ENCODE measurements at regions not wholly inside any gene's neighbourhood (a gene's known extent, or its start where the extent isn't known, plus 50 kb on each side); places are given as distances from the start of the nearest gene placed in this dataset.
"Not testable (repeated sequence)": the region's sequence is repeated elsewhere in the genome, so short reads cannot be mapped to it uniquely, and the experiment has no call there.

- DNase-seq (ENCODE audit: extremely low read depth in 1 of 2, low read depth in 1 of 2) = not testable (repeated sequence)
These were observed 179.2 kb downstream of the SPDYE17 start for GRCh38 chr7:76852787-76853584.

DNA sequence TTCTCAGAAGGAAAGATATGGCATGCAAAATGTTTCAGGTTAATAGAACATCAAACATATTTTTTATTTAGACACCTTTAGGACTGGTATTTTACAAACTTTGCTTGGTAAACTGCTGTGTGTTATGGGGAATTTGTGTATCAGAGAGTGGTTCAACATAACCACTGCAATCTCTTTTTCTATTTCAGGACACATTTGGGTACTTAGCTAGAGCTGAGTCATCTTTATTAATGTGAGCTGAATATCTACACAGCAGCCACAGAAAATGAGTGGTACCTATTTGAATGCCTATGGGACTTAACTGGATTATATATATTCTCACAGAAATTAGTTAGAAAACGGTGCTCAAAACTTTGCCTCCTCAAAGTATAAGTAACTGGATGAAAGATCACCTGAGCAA lies 179.8 kb downstream of the SPDYE17 start:
- not testable (repeated sequence) for DNase-seq (ENCODE audit: extremely low read depth in 1 of 2, low read depth in 1 of 2)

DNA sequence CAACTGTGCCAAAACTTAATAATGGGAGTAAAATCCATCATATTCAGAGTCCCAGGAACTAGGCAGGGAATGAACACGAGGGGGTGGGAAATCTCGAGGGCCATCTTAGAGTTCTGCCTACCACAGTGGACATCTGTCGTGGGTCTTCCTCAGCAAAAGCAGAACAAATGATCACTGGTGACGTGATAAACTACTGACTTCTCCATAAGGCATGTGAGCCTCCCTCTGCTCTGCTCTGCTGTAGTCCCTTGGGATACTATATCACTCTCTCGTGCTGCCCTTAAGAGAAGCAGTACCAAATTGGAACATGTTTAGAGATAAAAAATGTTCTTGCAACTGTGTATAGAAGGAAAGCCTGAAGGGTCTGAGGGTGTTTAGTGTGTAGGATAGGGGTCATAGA lies 180.5 kb downstream of the SPDYE17 start:
- not testable (repeated sequence) for DNase-seq (ENCODE audit: extremely low read depth in 1 of 2, low read depth in 1 of 2)

DNA sequence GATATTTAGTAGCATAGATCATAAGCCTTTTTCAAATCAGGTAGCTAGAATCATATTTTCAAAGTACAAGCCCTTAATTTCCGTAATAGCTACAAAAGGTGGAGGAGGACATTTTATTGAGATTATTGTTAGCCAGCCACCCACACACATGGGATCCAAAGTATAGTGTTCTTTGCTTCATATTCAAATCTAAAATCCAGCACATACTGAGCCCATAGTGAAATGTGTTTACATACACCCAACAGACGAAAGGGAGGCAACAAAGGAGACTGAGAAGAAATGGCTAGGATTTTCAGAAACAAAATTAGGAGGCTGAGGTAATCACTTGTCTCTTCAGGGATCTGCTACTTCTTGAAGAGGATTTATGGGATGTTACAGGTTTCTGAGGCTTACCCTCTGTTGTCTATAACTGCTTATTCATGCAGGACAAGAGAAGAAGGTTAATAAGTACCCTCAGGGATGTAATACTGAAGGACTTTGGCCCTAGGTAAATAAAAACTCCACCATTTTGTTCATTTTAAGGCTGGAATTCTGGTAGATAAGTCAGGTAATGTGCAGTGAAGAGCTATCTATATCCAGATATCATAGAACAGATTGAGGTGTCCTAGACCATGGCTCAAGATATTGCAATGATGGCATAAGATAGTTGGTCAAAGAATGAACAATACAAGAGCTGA lies 182.1 kb downstream of the SPDYE17 start:
- not testable (repeated sequence) for DNase-seq (ENCODE audit: extremely low read depth in 1 of 2, low read depth in 1 of 2)

DNA sequence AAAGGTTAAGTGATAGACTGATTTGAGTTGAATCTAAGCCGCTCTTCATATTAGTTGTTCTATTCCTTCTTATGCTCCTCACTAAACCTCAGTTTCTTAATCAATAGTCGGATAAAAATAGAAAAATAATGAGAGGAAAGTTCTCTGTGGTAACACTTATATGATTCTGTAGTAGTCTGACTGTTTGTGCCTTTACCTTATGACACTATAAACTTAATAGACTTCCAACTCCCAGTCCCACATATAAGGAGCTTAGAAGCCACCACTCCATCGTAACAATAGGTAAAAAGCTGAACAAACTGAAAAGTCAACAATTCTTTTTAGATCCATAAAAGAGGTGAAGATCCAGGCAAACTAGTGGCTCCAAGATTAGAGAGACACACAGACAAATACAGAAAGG lies 192.3 kb downstream of the SPDYE17 start:
- not testable (repeated sequence) for DNase-seq (ENCODE audit: extremely low read depth in 1 of 2, low read depth in 1 of 2)

DNA sequence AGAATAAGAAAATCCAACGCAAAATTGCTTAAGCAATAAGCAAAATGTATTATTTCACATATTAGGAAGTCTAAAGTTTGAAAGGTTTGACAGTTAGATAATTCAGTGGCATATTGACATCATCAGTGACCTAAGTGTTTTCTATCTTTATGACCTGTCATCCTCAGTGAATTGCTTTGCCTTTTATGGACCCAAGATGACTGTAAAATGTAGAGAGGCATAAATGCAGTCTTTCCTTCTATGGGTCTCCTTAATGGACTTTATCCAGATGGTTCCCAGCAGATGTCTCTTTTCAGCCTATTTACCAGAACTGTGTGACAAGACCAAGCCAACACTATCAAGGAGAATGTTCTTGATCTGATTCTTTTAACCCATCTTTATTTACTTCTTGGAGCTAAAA lies 192.9 kb downstream of the SPDYE17 start:
- not testable (repeated sequence) for DNase-seq (ENCODE audit: extremely low read depth in 1 of 2, low read depth in 1 of 2)

DNA sequence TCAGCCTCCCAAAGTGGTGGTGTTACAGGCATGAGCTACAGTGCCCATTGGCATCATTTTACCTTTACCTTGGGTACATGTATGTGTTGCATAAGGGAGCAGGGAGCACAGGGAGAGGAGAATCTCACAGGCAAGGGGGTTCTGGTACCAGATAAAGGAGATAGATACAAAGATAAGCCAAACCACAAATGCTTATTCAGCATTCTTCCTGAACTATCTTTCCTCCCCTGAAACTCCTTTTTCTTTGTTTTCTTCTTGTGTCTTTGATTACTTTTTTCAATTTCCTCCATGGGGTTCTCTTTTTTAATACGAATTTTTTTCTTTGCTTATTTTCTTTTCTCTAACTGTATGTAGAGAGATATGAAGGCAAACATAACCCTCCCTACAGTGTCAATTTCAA lies 193.8 kb downstream of the SPDYE17 start:
- DNase-seq (ENCODE audit: extremely low read depth in 1 of 2, low read depth in 1 of 2) = not testable (repeated sequence)

DNA sequence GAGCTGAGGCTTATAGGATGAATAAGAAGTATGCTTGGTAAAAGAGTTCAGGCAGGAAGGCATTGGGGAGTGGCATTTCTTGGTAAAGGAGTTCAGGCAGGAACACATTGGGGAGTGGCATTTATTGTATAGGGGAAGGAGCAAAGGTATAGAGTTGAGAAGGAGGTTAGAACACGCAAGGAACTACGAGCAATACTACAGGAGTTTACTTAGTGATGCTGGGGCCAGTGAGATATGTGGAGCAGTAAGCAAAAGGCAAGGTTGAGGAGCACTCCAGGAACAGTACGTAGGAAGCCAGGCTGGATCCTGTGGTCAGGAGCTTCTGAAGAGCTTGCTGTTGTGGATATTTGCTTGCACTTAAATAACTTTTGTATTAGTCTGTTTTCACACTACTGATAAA lies 202.2 kb upstream of the POMZP3 start:
- DNase-seq (ENCODE audit: extremely low read depth in 1 of 2, low read depth in 1 of 2) = not testable (repeated sequence)

GRCh38 chr7:76826181-76826580 lies 199.1 kb upstream of the POMZP3 start:
- DNase-seq (ENCODE audit: extremely low read depth in 1 of 2, low read depth in 1 of 2) = not testable (repeated sequence)

- DNase-seq (ENCODE audit: extremely low read depth in 1 of 2, low read depth in 1 of 2) = not testable (repeated sequence)
These were observed 182.8 kb upstream of the POMZP3 start for GRCh38 chr7:76809856-76810255.

- DNase-seq (ENCODE audit: extremely low read depth in 1 of 2, low read depth in 1 of 2) = not testable (repeated sequence)
These were observed 180.6 kb upstream of the POMZP3 start for GRCh38 chr7:76807588-76808100.

- DNase-seq (ENCODE audit: extremely low read depth in 1 of 2, low read depth in 1 of 2) = not testable (repeated sequence)
These were observed 179.4 kb upstream of the POMZP3 start for GRCh38 chr7:76806460-76806859.

DNA sequence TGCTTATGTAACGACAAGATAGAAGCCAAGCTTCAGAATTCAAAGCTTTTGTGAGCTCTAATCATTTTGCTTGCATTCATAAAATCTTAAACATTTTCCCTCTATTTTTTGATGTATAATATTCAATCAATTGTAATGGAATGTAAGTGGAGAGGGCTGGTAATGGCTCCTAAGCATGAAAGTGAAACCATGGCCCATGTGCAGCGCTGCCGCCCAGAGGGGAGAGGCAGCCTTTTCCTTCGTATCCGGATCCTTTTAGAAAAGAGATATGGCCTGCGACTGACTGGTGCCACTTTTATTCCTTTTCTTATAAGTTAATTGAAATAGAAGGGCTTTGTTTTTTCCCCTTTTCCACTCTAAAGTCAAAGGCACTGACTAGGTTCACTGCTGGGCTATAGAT lies 178.9 kb upstream of the POMZP3 start:
- not testable (repeated sequence) for DNase-seq (ENCODE audit: extremely low read depth in 1 of 2, low read depth in 1 of 2)

DNA sequence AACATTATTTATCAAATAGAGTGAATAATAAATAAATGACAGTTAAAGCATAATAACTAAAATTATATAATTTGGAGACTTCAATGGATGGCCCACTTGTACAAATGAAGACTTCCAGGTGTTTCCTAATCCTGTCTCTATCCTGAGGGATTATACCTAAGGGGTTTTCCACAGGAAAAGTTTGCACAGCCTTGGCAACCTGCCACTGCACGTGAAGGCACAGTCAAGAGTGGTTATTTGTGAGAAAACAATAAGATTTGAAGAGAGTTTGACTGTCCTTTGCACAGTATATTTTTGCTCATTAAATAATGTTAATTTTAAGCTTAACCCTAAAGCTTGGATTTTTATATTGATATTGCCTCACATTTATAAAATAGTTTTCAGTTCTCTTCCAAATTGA lies 178.2 kb upstream of the POMZP3 start:
- not testable (repeated sequence) for DNase-seq (ENCODE audit: extremely low read depth in 1 of 2, low read depth in 1 of 2)

GRCh38 chr7:76797639-76798038 lies 170.6 kb upstream of the POMZP3 start:
- DNase-seq (ENCODE audit: extremely low read depth in 1 of 2, low read depth in 1 of 2) = not testable (repeated sequence)

- DNase-seq (ENCODE audit: extremely low read depth in 1 of 2, low read depth in 1 of 2) = not testable (repeated sequence)
These were observed 153.6 kb upstream of the POMZP3 start for GRCh38 chr7:76780693-76781092.

DNA sequence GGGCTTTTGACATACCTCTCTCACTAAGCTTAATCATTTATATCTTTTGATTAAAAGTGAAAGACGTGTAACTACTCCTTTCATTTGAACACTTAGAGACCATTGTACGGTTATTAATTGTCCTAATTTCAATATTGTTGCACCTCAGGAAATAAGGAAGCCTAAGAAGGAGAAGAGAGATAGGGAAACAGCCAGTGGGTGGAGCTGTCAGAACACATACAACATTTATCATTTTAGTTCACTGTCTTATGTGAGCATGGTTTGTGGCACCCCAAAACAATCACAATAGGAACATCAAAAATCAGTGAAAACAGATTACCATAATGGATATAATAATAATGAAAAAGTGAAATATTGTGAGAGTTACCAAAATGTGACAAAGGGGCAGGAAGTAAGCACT lies 147.2 kb upstream of the POMZP3 start:
- not testable (repeated sequence) for DNase-seq (ENCODE audit: extremely low read depth in 1 of 2, low read depth in 1 of 2)

GRCh38 chr7:76771980-76772379 lies 144.9 kb upstream of the POMZP3 start:
- DNase-seq (ENCODE audit: extremely low read depth in 1 of 2, low read depth in 1 of 2) = not testable (repeated sequence)

- not testable (repeated sequence) for DNase-seq (ENCODE audit: extremely low read depth in 1 of 2, low read depth in 1 of 2)
These were observed 136.9 kb upstream of the POMZP3 start for GRCh38 chr7:76763977-76764376.

- DNase-seq (ENCODE audit: extremely low read depth in 1 of 2, low read depth in 1 of 2) = not testable (repeated sequence)
These were observed 133.6 kb upstream of the POMZP3 start for GRCh38 chr7:76760546-76761220.

DNA sequence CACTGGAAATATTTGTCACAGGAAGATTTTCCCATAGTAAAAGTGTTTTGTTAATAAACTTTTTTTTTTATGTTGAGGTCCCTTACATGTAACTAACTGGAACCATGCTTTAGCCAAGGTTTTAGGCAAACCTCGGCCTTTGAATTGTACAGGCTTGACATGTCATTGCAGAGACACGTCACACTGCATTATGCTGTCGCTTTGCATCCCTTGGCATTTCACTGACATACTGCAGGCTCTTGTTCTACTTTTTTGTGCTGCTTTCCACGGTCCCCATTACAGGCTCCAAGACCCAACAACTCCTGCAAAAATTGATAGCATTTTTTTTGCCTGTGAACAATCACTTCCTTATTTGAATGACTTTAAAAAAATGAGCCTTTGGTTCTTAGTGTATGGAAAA lies 112.5 kb upstream of the POMZP3 start:
- DNase-seq (ENCODE audit: extremely low read depth in 1 of 2, low read depth in 1 of 2) = not testable (repeated sequence)

All from activated CD8-positive, alpha-beta memory T cell treated with anti-CD3 and anti-CD28 coated beads for 1 hour (primary cell).